Hematopoietic multipotent progenitor cell treated with erythropoietin and hydrocortisone succinate and interleukin-3 and kit ligand, for 6 days (in vitro differentiated cells): ENCODE measurements at regions not wholly inside any gene's neighbourhood (a gene's known extent, or its start where the extent isn't known, plus 50 kb on each side); places are given as distances from the start of the nearest gene placed in this dataset.

Experiments used
- DNase-seq: peaks from one replicate; pipeline ENCODE4 v3.0.0-alpha.2; 2015

- DNase-seq: no peak
These were observed 1845.8 kb upstream of the SEL1L start for GRCh38 chr14:83379436-83379835.

- DNase-seq: no peak
These were observed 1850.6 kb upstream of the SEL1L start for GRCh38 chr14:83384253-83384652.

GRCh38 chr14:83395321-83395720 lies 1861.7 kb upstream of the SEL1L start:
- no peak for DNase-seq

GRCh38 chr14:83416476-83416875 lies 1882.8 kb upstream of the SEL1L start:
- no peak for DNase-seq

GRCh38 chr14:83419420-83419819 lies 1885.8 kb upstream of the SEL1L start:
- DNase-seq: no peak

- DNase-seq: no peak
These were observed 1888.1 kb upstream of the SEL1L start for GRCh38 chr14:83421711-83422110.

GRCh38 chr14:83425138-83425537 lies 1891.5 kb upstream of the SEL1L start:
- no peak for DNase-seq

- DNase-seq: no peak
These were observed 1892.1 kb upstream of the SEL1L start for GRCh38 chr14:83425706-83426105.

- DNase-seq: no peak
These were observed 1900.0 kb upstream of the SEL1L start for GRCh38 chr14:83433618-83434017.

GRCh38 chr14:83441801-83442200 lies 1908.1 kb upstream of the SEL1L start:
- no peak for DNase-seq

- no peak for DNase-seq
These were observed 1921.9 kb upstream of the SEL1L start for GRCh38 chr14:83455561-83455960.

- no peak for DNase-seq
These were observed 1927.9 kb upstream of the SEL1L start for GRCh38 chr14:83461521-83461920.

GRCh38 chr14:83462759-83463158 lies 1929.1 kb upstream of the SEL1L start:
- DNase-seq: no peak

- DNase-seq: peak; percentile 87
These were observed 1929.9 kb upstream of the SEL1L start for GRCh38 chr14:83463500-83464098.

GRCh38 chr14:83467811-83468210 lies 1934.2 kb upstream of the SEL1L start:
- DNase-seq: peak; percentile 1

- peak; percentile 3 for DNase-seq
These were observed 1936.8 kb upstream of the SEL1L start for GRCh38 chr14:83470466-83470865.

- DNase-seq: no peak
These were observed 1937.5 kb upstream of the SEL1L start for GRCh38 chr14:83470959-83471695.

GRCh38 chr14:83473416-83474235 lies 1940.0 kb upstream of the SEL1L start:
- DNase-seq: no peak

- DNase-seq: no peak
These were observed 1945.1 kb upstream of the SEL1L start for GRCh38 chr14:83478741-83479140.

- no peak for DNase-seq
These were observed 1949.4 kb upstream of the SEL1L start for GRCh38 chr14:83483063-83483462.

- no peak for DNase-seq
These were observed 1951.9 kb upstream of the SEL1L start for GRCh38 chr14:83485591-83485990.

GRCh38 chr14:83491091-83491490 lies 1957.4 kb upstream of the SEL1L start:
- DNase-seq: no peak

- DNase-seq: no peak
These were observed 1987.2 kb upstream of the SEL1L start for GRCh38 chr14:83520837-83521236.

GRCh38 chr14:83529531-83529930 lies 1995.9 kb upstream of the SEL1L start:
- DNase-seq: no peak
